H9 (cell line): ENCODE measurements at regions not wholly inside any gene's neighbourhood (a gene's known extent, or its start where the extent isn't known, plus 50 kb on each side); places are given as distances from the start of the nearest gene placed in this dataset.

ENCODE experiments used
- DNase-seq: peaks from one replicate; pipeline ENCODE4 v3.0.0-alpha.2; 2017
- H2AFZ ChIP-seq: one replicate; pipeline ENCODE4 v1.6.1; 2013; ENCODE audit warnings: mild to moderate bottlenecking, low read length, control low read depth, moderate library complexity
- H2AK5ac ChIP-seq: 2 replicates; pipeline ENCODE4 v1.6.1; 2013; ENCODE audit warnings: low read length, control low read depth, mixed read lengths; ENCODE audit not compliant: insufficient read length
- H2BK120ac ChIP-seq: one replicate; pipeline ENCODE4 v1.6.1; 2013; ENCODE audit warnings: low read depth, mild to moderate bottlenecking, low read length, control low read depth, inconsistent platforms; ENCODE audit not compliant: poor library complexity, severe bottlenecking
- H2BK12ac ChIP-seq: 2 replicates; pipeline ENCODE4 v1.6.1; 2013; ENCODE audit warnings: low read length, control low read depth, mixed read lengths, low read depth; ENCODE audit not compliant: insufficient read length
- H2BK15ac ChIP-seq: 2 replicates; pipeline ENCODE4 v1.6.1; 2013; ENCODE audit warnings: low read depth, low read length, control low read depth
- H2BK20ac ChIP-seq: one replicate; pipeline ENCODE4 v1.6.1; 2013; ENCODE audit warnings: low read depth, mild to moderate bottlenecking, low read length, control low read depth, inconsistent platforms; ENCODE audit not compliant: poor library complexity, severe bottlenecking
- H2BK5ac ChIP-seq: 2 replicates; pipeline ENCODE4 v1.6.1; 2013; ENCODE audit warnings: low read length, control low read depth, mixed read lengths; ENCODE audit not compliant: insufficient read length
- H3K14ac ChIP-seq: 2 replicates; pipeline ENCODE4 v1.6.1; 2013; ENCODE audit warnings: low read length, control low read depth; ENCODE audit not compliant: insufficient read depth
- H3K18ac ChIP-seq: 2 replicates; pipeline ENCODE4 v1.6.1; 2013; ENCODE audit warnings: low read depth, mild to moderate bottlenecking, mixed read lengths, low read length, control low read depth; ENCODE audit not compliant: insufficient read length
- H3K23ac ChIP-seq: 2 replicates; pipeline ENCODE4 v1.6.1; 2013; ENCODE audit warnings: low read length, control low read depth, mixed read lengths, low read depth; ENCODE audit not compliant: insufficient read length
- H3K23me2 ChIP-seq: 2 replicates; pipeline ENCODE4 v1.6.1; 2013; ENCODE audit warnings: low read depth, mild to moderate bottlenecking, mixed read lengths, low read length, control low read depth; ENCODE audit not compliant: insufficient read length, poor library complexity, severe bottlenecking
- H3K27ac ChIP-seq: 2 replicates; pipeline ENCODE4 v1.5.1; 2013; ENCODE audit warnings: low read length, control low read depth, mixed read lengths, low read depth; ENCODE audit not compliant: insufficient read length
- H3K27me3 ChIP-seq: 2 replicates; pipeline ENCODE4 v1.6.1; 2013; ENCODE audit warnings: low read length, control low read depth, inconsistent platforms; ENCODE audit not compliant: insufficient read depth
- H3K4ac ChIP-seq: 2 replicates; pipeline ENCODE4 v1.6.1; 2013; ENCODE audit warnings: low read depth, mild to moderate bottlenecking, control low read depth, inconsistent platforms, low read length, moderate library complexity
- H3K4me1 ChIP-seq: 2 replicates; pipeline ENCODE4 v1.6.1; 2013; ENCODE audit warnings: low read length, control low read depth, inconsistent platforms; ENCODE audit not compliant: insufficient read depth
- H3K4me2 ChIP-seq: 2 replicates; pipeline ENCODE4 v1.6.1; 2013; ENCODE audit warnings: low read length, control low read depth, mixed read lengths; ENCODE audit not compliant: insufficient read length, insufficient read depth
- H3K56ac ChIP-seq: 2 replicates; pipeline ENCODE4 v1.6.1; 2013; ENCODE audit warnings: low read depth, mild to moderate bottlenecking, mixed read lengths, low read length, control low read depth; ENCODE audit not compliant: insufficient read length
- H3K79me1 ChIP-seq: 2 replicates; pipeline ENCODE4 v1.6.1; 2013; ENCODE audit warnings: low read depth, mild to moderate bottlenecking, moderate library complexity, low read length, control low read depth, inconsistent platforms; ENCODE audit not compliant: insufficient read depth, poor library complexity, severe bottlenecking
- H3K79me2 ChIP-seq: 2 replicates; pipeline ENCODE4 v1.6.1; 2013; ENCODE audit warnings: low read length, control low read depth, inconsistent platforms; ENCODE audit not compliant: insufficient read depth
- H3K9ac ChIP-seq: 2 replicates; pipeline ENCODE4 v1.6.1; 2013; ENCODE audit warnings: low read length, control low read depth, mixed read lengths; ENCODE audit not compliant: insufficient read length; ENCODE audit errors: extremely low read depth
- H3K9me3 ChIP-seq: one replicate; pipeline ENCODE4 v1.6.1; 2013; ENCODE audit warnings: low read depth, low read length, inconsistent platforms; ENCODE audit not compliant: control insufficient read depth
- H3T11ph ChIP-seq: one replicate; pipeline ENCODE4 v1.6.1; 2013; ENCODE audit warnings: mild to moderate bottlenecking, low read length, control low read depth, inconsistent platforms
- H4K20me1 ChIP-seq: one replicate; pipeline ENCODE4 v1.6.1; 2013; ENCODE audit not compliant: control insufficient read depth, insufficient read length, insufficient read depth
- H4K5ac ChIP-seq: 2 replicates; pipeline ENCODE4 v1.6.1; 2013; ENCODE audit warnings: low read depth, mild to moderate bottlenecking, mixed read lengths, low read length, control low read depth; ENCODE audit not compliant: insufficient read length
- H4K8ac ChIP-seq: replicated peaks from 2 replicates; pipeline ENCODE4 v1.6.1; 2013; ENCODE audit warnings: low read length, control low read depth, mixed read lengths, low read depth; ENCODE audit not compliant: insufficient read length
- H4K91ac ChIP-seq: 2 replicates; pipeline ENCODE4 v1.6.1; 2013; ENCODE audit warnings: low read depth, mild to moderate bottlenecking, moderate library complexity, mixed read lengths, low read length, control low read depth; ENCODE audit not compliant: insufficient read length
- H3K27ac Mint-ChIP-seq, 3 experiments: 2 replicates in 2 of 3; 3 replicates in 1 of 3; pipeline ENCODE4 v1.8.0; 2020 to 2021; ENCODE audit warnings: mixed read lengths in 3 of 3, mild to moderate bottlenecking in 1 of 3, moderate library complexity in 1 of 3
- H3K27me3 Mint-ChIP-seq: 2 replicates; pipeline ENCODE4 v1.8.0; 2021; ENCODE audit warnings: low read depth, mild to moderate bottlenecking, moderate library complexity, mixed read lengths
- H3K36me3 Mint-ChIP-seq, 3 experiments: 2 replicates in 2 of 3; 3 replicates in 1 of 3; pipeline ENCODE4 v1.8.0; 2020 to 2021; ENCODE audit warnings: low read depth in 3 of 3, mixed read lengths in 3 of 3; ENCODE audit not compliant: insufficient read depth in 1 of 3
- H3K4me1 Mint-ChIP-seq, 2 experiments: 2 replicates each; pipeline ENCODE4 v1.8.0; 2020; ENCODE audit warnings: mixed read lengths in 2 of 2
- H3K4me3 Mint-ChIP-seq, 2 experiments: 2 replicates in 1 of 2; 3 replicates in 1 of 2; pipeline ENCODE4 v1.8.0; 2020 to 2021; ENCODE audit warnings: mild to moderate bottlenecking in 2 of 2, mixed read lengths in 2 of 2, moderate library complexity in 1 of 2
- H3K9me3 Mint-ChIP-seq, 2 experiments: 2 replicates in 1 of 2; 3 replicates in 1 of 2; pipeline ENCODE4 v1.8.0; 2020; ENCODE audit warnings: mild to moderate bottlenecking in 2 of 2, mixed read lengths in 2 of 2, moderate library complexity in 1 of 2
- CTCF ChIP-seq: fragments of 200-600 bp; sonication (generic); conservative IDR thresholded peaks from 3 replicates; pipeline ENCODE4 v1.8.0; 2021; ENCODE audit warnings: antibody characterized with exemption, mild to moderate bottlenecking
- WGBS: extraction: QIAGEN DNeasy Blood & Tissue Kit; methylation state at CpG from one replicate; pipeline ENCODE4 v1.1.7; 2013; ENCODE audit warnings: missing lambda C conversion rate, low lambda C conversion rate, mixed read lengths; ENCODE audit not compliant: insufficient read length; ENCODE audit errors: extremely low coverage; 5-methylcytosine and 5-hydroxymethylcytosine counted together

GRCh38 chr5:158170060-158170459, 311.1 kb upstream of the CLINT1 start:
- H3K27me3 Mint-ChIP-seq = no peaks in the 10 kb centered on the region; the same call in none of the 2 replicates
- Histone ChIP-seq H2BK5ac (no peak overlapping the region), H3K9ac (no peak overlapping the region), H3K23ac (no peak overlapping the region), H3K79me1 (no peaks in the 10 kb centered on the region), H4K5ac (no peak overlapping the region), H2BK12ac (no peak overlapping the region), H2AK5ac (no peak overlapping the region), H3T11ph (no peak overlapping the region), H3K14ac (no peak overlapping the region), H3K4ac (no peak overlapping the region), H2BK120ac (no peak overlapping the region), H4K8ac (no peak overlapping the region), H2AFZ (no peak overlapping the region), H3K56ac (no peak overlapping the region), H4K91ac (no peak overlapping the region), H3K18ac (no peak overlapping the region), H3K9me3 (no peaks in the 10 kb centered on the region), H3K23me2 (no peaks in the 10 kb centered on the region), H3K27me3 (no peaks in the 10 kb centered on the region), H4K20me1 (no peaks in the 10 kb centered on the region), H3K27ac (no peak overlapping the region), H3K4me1 (no peaks in the 10 kb centered on the region), H3K4me2 (no peak overlapping the region), H3K79me2 (no peaks in the 10 kb centered on the region), H2BK15ac (no peak overlapping the region), H2BK20ac (no peak overlapping the region)
- no peaks in the 10 kb centered on the region for H3K36me3 Mint-ChIP-seq
- no peak overlapping the region for H3K4me3 Mint-ChIP-seq
- H3K4me1 Mint-ChIP-seq = peaks cover under 1 to 1% of the 10 kb centered on the region in 2 experiments
- 0 out of 7 replicates have a peak overlapping the region, but pooled peaks of 1 of the 3 experiments have one; percentile 20 for H3K27ac Mint-ChIP-seq
- DNase-seq = no peak
- no peaks in the 10 kb centered on the region for H3K9me3 Mint-ChIP-seq
- TF ChIP-seq CTCF = no peak
- WGBS = no CpG with 5 or more reads among the region's 3 CpGs
